CD14-positive monocyte (primary cell): ENCODE measurements at regions not wholly inside any gene's neighbourhood (a gene's known extent, or its start where the extent isn't known, plus 50 kb on each side); places are given as distances from the start of the nearest gene placed in this dataset.

Experiments
- DNase-seq, 3 donors: peaks; one replicate each; pipeline ENCODE4 v3.0.0-alpha.2; 2011 to 2022
- H2AFZ ChIP-seq: 2 replicates; pipeline ENCODE4 v1.6.0; 2012; ENCODE audit warnings: mild to moderate bottlenecking, low read depth, low read length, inconsistent platforms; ENCODE audit not compliant: insufficient read depth, poor library complexity, severe bottlenecking
- H3K27ac ChIP-seq, 2 donors: 1 replicate in 1 of 2; 2 replicates in 1 of 2; pipeline ENCODE4 v1.5.1; 2012 to 2013; ENCODE audit warnings: low read length in 2 of 2, control low read depth in 1 of 2, inconsistent platforms in 1 of 2, low read depth in 1 of 2, mild to moderate bottlenecking in 1 of 2
- H3K27me3 ChIP-seq, 2 donors: one replicate each; pipeline versions ENCODE4 v1.6.0 to v1.6.1; 2011 to 2013; ENCODE audit warnings: low read length in 2 of 2; ENCODE audit not compliant: control insufficient read depth in 2 of 2, insufficient read depth in 2 of 2
- H3K36me3 ChIP-seq, 2 donors: replicated peaks in 1 of 2; 1 replicate in 1 of 2; 2 replicates in 1 of 2; pipeline versions ENCODE4 v1.5.1 to v1.6.1; 2012 to 2013; ENCODE audit warnings: low read length in 2 of 2, control low read depth in 1 of 2, inconsistent platforms in 1 of 2, mild to moderate bottlenecking in 1 of 2; ENCODE audit not compliant: insufficient read depth in 2 of 2, control insufficient read depth in 1 of 2
- H3K4me1 ChIP-seq, 2 donors: 1 replicate in 1 of 2; 2 replicates in 1 of 2; pipeline versions ENCODE4 v1.5.1 to v1.6.1; 2012 to 2013; ENCODE audit warnings: low read length in 2 of 2, control low read depth in 1 of 2, inconsistent platforms in 1 of 2, mild to moderate bottlenecking in 1 of 2, moderate library complexity in 1 of 2; ENCODE audit not compliant: insufficient read depth in 2 of 2, control insufficient read depth in 1 of 2
- H3K4me2 ChIP-seq: replicated peaks from 2 replicates; pipeline ENCODE3; 2012; ENCODE audit warnings: low read length, moderate library complexity, mild to moderate bottlenecking; ENCODE audit not compliant: poor library complexity, severe bottlenecking; ENCODE audit errors: extremely low read depth
- H3K4me3 ChIP-seq, 3 experiments: fragments of 200-600 bp in 1 of 3; sonication (generic) in 1 of 3; replicated peaks in 1 of 3; 1 replicate in 2 of 3; 2 replicates in 1 of 3; pipeline ENCODE4 v1.5.1; 2011 to 2013; ENCODE audit warnings: low read length in 3 of 3, mild to moderate bottlenecking in 3 of 3, control low read depth in 2 of 3, low read depth in 2 of 3, inconsistent platforms in 1 of 3, moderate library complexity in 1 of 3
- H3K79me2 ChIP-seq: 2 replicates; pipeline ENCODE4 v1.6.0; 2012; ENCODE audit warnings: mild to moderate bottlenecking, control low read depth, inconsistent platforms, low read length, moderate library complexity; ENCODE audit not compliant: insufficient read depth
- H3K9ac ChIP-seq: 2 replicates; pipeline ENCODE4 v1.6.0; 2017; ENCODE audit warnings: low read length, mild to moderate bottlenecking; ENCODE audit not compliant: insufficient read depth, poor library complexity, severe bottlenecking
- H3K9me3 ChIP-seq, 2 donors: replicated peaks in 1 of 2; 1 replicate in 1 of 2; 2 replicates in 1 of 2; pipeline versions ENCODE4 v1.5.1 to v1.6.1; 2012 to 2013; ENCODE audit warnings: low read length in 2 of 2, control low read depth in 1 of 2; ENCODE audit not compliant: control insufficient read depth in 1 of 2, insufficient read depth in 1 of 2
- H4K20me1 ChIP-seq: 2 replicates; pipeline ENCODE4 v1.6.0; 2012; ENCODE audit warnings: mild to moderate bottlenecking, low read length, control low read depth, moderate library complexity; ENCODE audit not compliant: insufficient read depth
- H3K27ac Mint-ChIP-seq, 7 donors: one replicate each; pipeline ENCODE4 v1.8.0; 2020; ENCODE audit warnings: mild to moderate bottlenecking in 7 of 7, mixed read lengths in 7 of 7, moderate library complexity in 6 of 7, inconsistent platforms in 2 of 7
- H3K27me3 Mint-ChIP-seq, 3 donors: one replicate each; pipeline ENCODE4 v1.8.0; 2021 to 2022; ENCODE audit warnings: low read depth in 3 of 3, mild to moderate bottlenecking in 3 of 3, mixed read lengths in 3 of 3, moderate library complexity in 3 of 3, inconsistent platforms in 1 of 3
- H3K36me3 Mint-ChIP-seq, 2 donors: one replicate each; pipeline ENCODE4 v1.8.0; 2020; ENCODE audit warnings: mixed read lengths in 2 of 2, inconsistent platforms in 1 of 2, mild to moderate bottlenecking in 1 of 2
- H3K4me1 Mint-ChIP-seq: one replicate; pipeline ENCODE4 v1.8.0; 2020; ENCODE audit warnings: mild to moderate bottlenecking, mixed read lengths
- H3K4me3 Mint-ChIP-seq, 2 donors: one replicate each; pipeline ENCODE4 v1.8.0; 2020; ENCODE audit warnings: mild to moderate bottlenecking in 2 of 2, mixed read lengths in 2 of 2, moderate library complexity in 1 of 2
- H3K9me3 Mint-ChIP-seq, 7 donors: one replicate each; pipeline ENCODE4 v1.8.0; 2020 to 2022; ENCODE audit warnings: mixed read lengths in 7 of 7, mild to moderate bottlenecking in 6 of 7, moderate library complexity in 6 of 7, inconsistent platforms in 2 of 7
- WGBS: methylation state at CpG from one replicate; pipeline ENCODE4 v1.1.5; 2013; ENCODE audit warnings: missing lambda C conversion rate; ENCODE audit not compliant: insufficient coverage; 5-methylcytosine and 5-hydroxymethylcytosine counted together
- intact Hi-C, 2 donors: fragments of 100-400 bp; cut with micrococcal nuclease; formaldehyde crosslinking; loops; one replicate each; pipeline versions ENCODE4 v1.15.0 to v1.15.1; 2023
- TF ChIP-seq, protein P1 (sequence below): fragments of 200-600 bp; IDR thresholded peaks from one replicate; pipeline ENCODE4 v1.8.0; 2022; ENCODE audit warnings: antibody characterized with exemption, mild to moderate bottlenecking

DNA sequence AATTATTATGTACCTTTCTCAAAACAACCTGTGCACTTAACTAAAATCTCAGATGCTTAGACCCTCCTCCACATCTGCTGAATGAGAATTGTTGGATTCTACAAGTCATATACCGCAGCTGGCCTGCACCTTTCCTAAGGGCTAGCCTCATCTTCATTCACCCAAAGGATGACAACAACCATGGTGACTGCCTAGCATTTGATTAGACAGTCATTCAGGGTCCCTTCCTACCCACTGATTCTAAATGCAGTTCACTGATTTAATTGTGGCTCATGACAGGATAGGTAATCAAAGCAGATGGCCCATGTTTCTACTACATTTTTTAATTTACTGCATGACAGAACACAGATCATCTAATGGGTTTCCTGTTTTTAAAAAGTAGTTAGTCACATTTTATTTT lies 551.9 kb upstream of the SLC10A2 start:
- no peak for DNase-seq
- no peak overlapping the region for H3K9ac ChIP-seq
- Mint-ChIP-seq H3K9me3 (peaks cover 0 to 3% (median 0%) of the 10 kb centered on the region in 7 donors), H3K27ac (no peak overlapping the region), H3K4me1 (no peaks in the 10 kb centered on the region), H3K27me3 (no peaks in the 10 kb centered on the region), H3K36me3 (no peaks in the 10 kb centered on the region), H3K4me3 (no peak overlapping the region)
- no peaks in the 10 kb centered on the region for H4K20me1 ChIP-seq
- no peak overlapping the region for H3K27ac ChIP-seq
- no peak overlapping the region for H2AFZ ChIP-seq
- H3K4me2 ChIP-seq, result no peak overlapping the region
- H3K9me3 ChIP-seq, result no peaks in the 10 kb centered on the region
- H3K4me1 ChIP-seq, result no peaks in the 10 kb centered on the region
- TF ChIP-seq, protein P1, sequence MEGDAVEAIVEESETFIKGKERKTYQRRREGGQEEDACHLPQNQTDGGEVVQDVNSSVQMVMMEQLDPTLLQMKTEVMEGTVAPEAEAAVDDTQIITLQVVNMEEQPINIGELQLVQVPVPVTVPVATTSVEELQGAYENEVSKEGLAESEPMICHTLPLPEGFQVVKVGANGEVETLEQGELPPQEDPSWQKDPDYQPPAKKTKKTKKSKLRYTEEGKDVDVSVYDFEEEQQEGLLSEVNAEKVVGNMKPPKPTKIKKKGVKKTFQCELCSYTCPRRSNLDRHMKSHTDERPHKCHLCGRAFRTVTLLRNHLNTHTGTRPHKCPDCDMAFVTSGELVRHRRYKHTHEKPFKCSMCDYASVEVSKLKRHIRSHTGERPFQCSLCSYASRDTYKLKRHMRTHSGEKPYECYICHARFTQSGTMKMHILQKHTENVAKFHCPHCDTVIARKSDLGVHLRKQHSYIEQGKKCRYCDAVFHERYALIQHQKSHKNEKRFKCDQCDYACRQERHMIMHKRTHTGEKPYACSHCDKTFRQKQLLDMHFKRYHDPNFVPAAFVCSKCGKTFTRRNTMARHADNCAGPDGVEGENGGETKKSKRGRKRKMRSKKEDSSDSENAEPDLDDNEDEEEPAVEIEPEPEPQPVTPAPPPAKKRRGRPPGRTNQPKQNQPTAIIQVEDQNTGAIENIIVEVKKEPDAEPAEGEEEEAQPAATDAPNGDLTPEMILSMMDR, result no peak
- H3K79me2 ChIP-seq, result no peaks in the 10 kb centered on the region
- 100% methylated on average over 1 of the region's 1 CpG for WGBS
- H3K27me3 ChIP-seq, result no peaks in the 10 kb centered on the region
- no peaks in the 10 kb centered on the region for H3K36me3 ChIP-seq
- H3K4me3 ChIP-seq, result no peak overlapping the region
- intact Hi-C loops, result no loop called here

- no peaks in the 10 kb centered on the region for H3K36me3 ChIP-seq
- H3K27me3 Mint-ChIP-seq, result no peaks in the 10 kb centered on the region
- no peaks in the 10 kb centered on the region for H3K36me3 Mint-ChIP-seq
- H3K79me2 ChIP-seq, result no peaks in the 10 kb centered on the region
- no peak overlapping the region for H3K4me3 ChIP-seq
- intact Hi-C loops, result no loop called here
- H4K20me1 ChIP-seq, result no peaks in the 10 kb centered on the region
- H3K9ac ChIP-seq, result no peak overlapping the region
- H3K4me1 Mint-ChIP-seq, result no peaks in the 10 kb centered on the region
- no peak overlapping the region for H3K4me2 ChIP-seq
- TF ChIP-seq, protein P1, result no peak
- H3K4me1 ChIP-seq, result no peaks in the 10 kb centered on the region
- H2AFZ ChIP-seq, result no peak overlapping the region
- no peaks in the 10 kb centered on the region for H3K9me3 ChIP-seq
- H3K27me3 ChIP-seq, result no peaks in the 10 kb centered on the region
- DNase-seq, result no peak
- no peak overlapping the region for H3K27ac ChIP-seq
- H3K27ac Mint-ChIP-seq, result no peak overlapping the region
- WGBS, result no CpG with 5 or more reads among the region's 4 CpGs
- H3K9me3 Mint-ChIP-seq, result peaks cover 0 to 3% (median 0%) of the 10 kb centered on the region in 7 donors
- no peak overlapping the region for H3K4me3 Mint-ChIP-seq
These were observed 549.6 kb upstream of the SLC10A2 start for GRCh38 chr13:103615771-103616170.
